Astrocyte (in vitro differentiated cells and primary cell): ENCODE measurements at regions not wholly inside any gene's neighbourhood (a gene's known extent, or its start where the extent isn't known, plus 50 kb on each side); places are given as distances from the start of the nearest gene placed in this dataset.

Source experiments
- EZH2 ChIP-seq: IDR thresholded peaks from 2 replicates; pipeline ENCODE4 v1.6.1; 2012; ENCODE audit warnings: mild to moderate bottlenecking, low read length, inconsistent platforms; ENCODE audit not compliant: insufficient read depth
- TF ChIP-seq, protein P1 (sequence below): IDR thresholded peaks from 2 replicates; pipeline ENCODE4 v1.5.1; 2011; ENCODE audit warnings: low read depth, mild to moderate bottlenecking, inconsistent platforms, low read length, moderate library complexity; ENCODE audit not compliant: insufficient read depth

GRCh38 chr5:125720721-125721120, 702.5 kb upstream of the GRAMD2B start:
- TF ChIP-seq, protein P1, sequence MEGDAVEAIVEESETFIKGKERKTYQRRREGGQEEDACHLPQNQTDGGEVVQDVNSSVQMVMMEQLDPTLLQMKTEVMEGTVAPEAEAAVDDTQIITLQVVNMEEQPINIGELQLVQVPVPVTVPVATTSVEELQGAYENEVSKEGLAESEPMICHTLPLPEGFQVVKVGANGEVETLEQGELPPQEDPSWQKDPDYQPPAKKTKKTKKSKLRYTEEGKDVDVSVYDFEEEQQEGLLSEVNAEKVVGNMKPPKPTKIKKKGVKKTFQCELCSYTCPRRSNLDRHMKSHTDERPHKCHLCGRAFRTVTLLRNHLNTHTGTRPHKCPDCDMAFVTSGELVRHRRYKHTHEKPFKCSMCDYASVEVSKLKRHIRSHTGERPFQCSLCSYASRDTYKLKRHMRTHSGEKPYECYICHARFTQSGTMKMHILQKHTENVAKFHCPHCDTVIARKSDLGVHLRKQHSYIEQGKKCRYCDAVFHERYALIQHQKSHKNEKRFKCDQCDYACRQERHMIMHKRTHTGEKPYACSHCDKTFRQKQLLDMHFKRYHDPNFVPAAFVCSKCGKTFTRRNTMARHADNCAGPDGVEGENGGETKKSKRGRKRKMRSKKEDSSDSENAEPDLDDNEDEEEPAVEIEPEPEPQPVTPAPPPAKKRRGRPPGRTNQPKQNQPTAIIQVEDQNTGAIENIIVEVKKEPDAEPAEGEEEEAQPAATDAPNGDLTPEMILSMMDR = no peak
- no peak for TF ChIP-seq EZH2
